ENCODE measurements at regions not wholly inside any gene's neighbourhood (a gene's known extent, or its start where the extent isn't known, plus 50 kb on each side); places are given as distances from the start of the nearest gene placed in this dataset.

- H3K9me2 ChIP-seq (replicated peaks; ENCODE audit: low read depth, low read length): no peaks in the 10 kb centered on the region
- H3K9me3 ChIP-seq (ENCODE audit: insufficient read depth, low read depth, low read length): peaks cover 7% of the 10 kb centered on the region; the same call in 1 of the 2 replicates
- no peak overlapping the region for H3K9ac ChIP-seq (ENCODE audit: low read depth, low read length, poor library complexity, severe bottlenecking)
- no peak overlapping the region for H2AFZ ChIP-seq (ENCODE audit: low read length)
- no peak for TF ChIP-seq EZH2phosphoT487 (IDR thresholded peaks at IDR 0.05; ENCODE audit: borderline replicate concordance)
- TF ChIP-seq CTCF (conservative IDR thresholded peaks at IDR 0.05; ENCODE audit: low read length): no peak
- H3K4me3 ChIP-seq (ENCODE audit: low read length, poor library complexity, severe bottlenecking): no peak overlapping the region
- H3K4me2 ChIP-seq (ENCODE audit: low read depth, low read length, poor library complexity, severe bottlenecking): no peak overlapping the region
- H3K79me2 ChIP-seq (ENCODE audit: insufficient read depth, low read length): no peaks in the 10 kb centered on the region
- H3K4me1 ChIP-seq (ENCODE audit: insufficient read depth, low read length, poor library complexity, severe bottlenecking): no peaks in the 10 kb centered on the region
- no peaks in the 10 kb centered on the region for H4K20me1 ChIP-seq (ENCODE audit: insufficient read depth, low read length, poor library complexity, severe bottlenecking)
- H3K36me3 ChIP-seq (ENCODE audit: insufficient read depth, low read length): no peaks in the 10 kb centered on the region
- H3K27me3 ChIP-seq (ENCODE audit: insufficient read depth, low read length, poor library complexity, severe bottlenecking): no peaks in the 10 kb centered on the region
- no peaks in the 10 kb centered on the region for H3F3A ChIP-seq (ENCODE audit: low read depth)
Observed at GRCh38 chr5:2286250-2286649, 403.5 kb upstream of the IRX4 start.

GRCh38 chr5:2284678-2285077, 402.0 kb upstream of the IRX4 start:
- no peak overlapping the region for H3K9ac ChIP-seq (ENCODE audit: low read depth, low read length, poor library complexity, severe bottlenecking)
- no peak overlapping the region for H3K4me2 ChIP-seq (ENCODE audit: low read depth, low read length, poor library complexity, severe bottlenecking)
- TF ChIP-seq EZH2phosphoT487 (IDR thresholded peaks at IDR 0.05; ENCODE audit: borderline replicate concordance) (no peak), CTCF (conservative IDR thresholded peaks at IDR 0.05; ENCODE audit: low read length) (no peak)
- H3F3A ChIP-seq (ENCODE audit: low read depth): no peaks in the 10 kb centered on the region
- no peaks in the 10 kb centered on the region for H3K27me3 ChIP-seq (ENCODE audit: insufficient read depth, low read length, poor library complexity, severe bottlenecking)
- H3K9me3 ChIP-seq (ENCODE audit: insufficient read depth, low read depth, low read length): peaks cover 7% of the 10 kb centered on the region; the same call in 1 of the 2 replicates
- no peaks in the 10 kb centered on the region for H3K36me3 ChIP-seq (ENCODE audit: insufficient read depth, low read length)
- no peak overlapping the region for H2AFZ ChIP-seq (ENCODE audit: low read length)
- no peak overlapping the region for H3K4me3 ChIP-seq (ENCODE audit: low read length, poor library complexity, severe bottlenecking)
- no peaks in the 10 kb centered on the region for H4K20me1 ChIP-seq (ENCODE audit: insufficient read depth, low read length, poor library complexity, severe bottlenecking)
- no peaks in the 10 kb centered on the region for H3K4me1 ChIP-seq (ENCODE audit: insufficient read depth, low read length, poor library complexity, severe bottlenecking)
- H3K79me2 ChIP-seq (ENCODE audit: insufficient read depth, low read length): no peaks in the 10 kb centered on the region
- no peaks in the 10 kb centered on the region for H3K9me2 ChIP-seq (replicated peaks; ENCODE audit: low read depth, low read length)

- no peak overlapping the region for H3K4me3 ChIP-seq (ENCODE audit: low read length, poor library complexity, severe bottlenecking)
Observed at GRCh38 chr5:2283481-2284045, 400.8 kb upstream of the IRX4 start.

More at GRCh38 chr5:2283481-2284045, 400.8 kb upstream of the IRX4 start:
- Histone ChIP-seq H3K4me1 (ENCODE audit: insufficient read depth, low read length, poor library complexity, severe bottlenecking) (no peaks in the 10 kb centered on the region), H3K9me2 (replicated peaks; ENCODE audit: low read depth, low read length) (no peaks in the 10 kb centered on the region), H3K4me2 (ENCODE audit: low read depth, low read length, poor library complexity, severe bottlenecking) (no peak overlapping the region), H2AFZ (ENCODE audit: low read length) (no peak overlapping the region), H3F3A (ENCODE audit: low read depth) (no peaks in the 10 kb centered on the region), H3K9me3 (ENCODE audit: insufficient read depth, low read depth, low read length) (peaks cover 7% of the 10 kb centered on the region; the same call in 1 of the 2 replicates), H3K79me2 (ENCODE audit: insufficient read depth, low read length) (no peaks in the 10 kb centered on the region), H3K9ac (ENCODE audit: low read depth, low read length, poor library complexity, severe bottlenecking) (no peak overlapping the region), H4K20me1 (ENCODE audit: insufficient read depth, low read length, poor library complexity, severe bottlenecking) (no peaks in the 10 kb centered on the region), H3K36me3 (ENCODE audit: insufficient read depth, low read length) (no peaks in the 10 kb centered on the region), H3K27me3 (ENCODE audit: insufficient read depth, low read length, poor library complexity, severe bottlenecking) (no peaks in the 10 kb centered on the region)
- no peak for TF ChIP-seq CTCF (conservative IDR thresholded peaks at IDR 0.05; ENCODE audit: low read length)
- no peak for TF ChIP-seq EZH2phosphoT487 (IDR thresholded peaks at IDR 0.05; ENCODE audit: borderline replicate concordance)

Measured in Loucy (cell line).